ENCODE measurements at regions not wholly inside any gene's neighbourhood (a gene's known extent, or its start where the extent isn't known, plus 50 kb on each side); places are given as distances from the start of the nearest gene placed in this dataset.

DNA sequence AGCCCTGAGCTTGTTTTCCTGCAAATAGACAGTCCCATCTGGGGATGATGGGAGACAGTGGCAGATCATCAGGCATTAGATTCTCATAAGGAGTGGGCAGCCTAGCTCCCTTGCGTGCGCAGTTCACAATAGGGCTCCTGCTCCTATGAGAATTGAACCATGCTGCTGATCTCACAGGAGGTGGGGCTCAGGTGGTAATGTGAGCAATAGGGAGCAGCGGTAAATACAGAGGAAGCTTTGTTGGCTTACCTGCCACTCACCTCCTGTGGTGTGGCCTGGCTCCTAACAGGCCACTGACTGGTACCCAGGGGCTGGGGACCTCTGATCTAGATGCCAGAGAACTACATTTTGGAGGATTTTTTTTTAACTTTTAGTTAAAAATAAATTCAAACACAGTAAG is 434.8 kb upstream of the MKI67 start:
- DNase-seq (ENCODE audit: low spot score), result no peak

DNA sequence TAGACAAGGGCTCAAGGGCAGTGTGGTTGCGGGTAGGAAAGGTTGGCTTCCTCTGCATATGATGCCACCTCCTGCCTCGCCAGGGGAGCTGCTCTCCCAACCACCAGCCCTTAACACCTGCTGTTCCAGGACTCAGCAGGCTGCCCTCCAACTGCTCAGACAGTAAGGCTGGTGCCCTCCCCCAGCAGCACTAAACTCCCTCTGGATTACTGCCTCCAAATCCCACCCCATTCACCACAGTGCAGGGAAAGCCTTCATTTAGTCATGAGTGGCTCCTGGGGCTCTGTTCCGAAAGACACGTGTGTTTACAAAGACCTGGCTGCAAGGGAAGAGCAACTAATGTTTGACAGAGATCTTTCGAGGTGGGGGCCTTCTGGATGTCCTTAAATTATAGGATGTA is 437.2 kb upstream of the MKI67 start:
- no peak for DNase-seq (ENCODE audit: low spot score)

DNA sequence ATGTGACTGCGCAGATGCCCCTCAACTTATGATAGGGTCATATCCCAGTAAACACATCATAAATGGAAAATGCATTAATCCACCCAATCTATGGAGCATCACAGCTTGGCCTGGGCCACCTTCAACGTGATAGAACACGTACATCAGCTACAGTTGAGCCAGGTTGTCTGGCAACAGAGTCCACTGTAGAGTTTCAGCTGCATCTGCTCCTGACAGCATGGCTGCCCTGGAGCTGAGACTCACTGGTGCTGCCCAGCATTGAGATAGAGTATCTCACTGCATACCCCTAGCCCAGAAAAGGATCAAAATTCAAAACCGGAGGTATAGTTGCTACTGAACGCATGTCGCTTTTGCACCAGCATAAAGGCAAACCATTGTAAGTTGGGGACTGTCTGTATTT is 437.7 kb upstream of the MKI67 start:
- no peak for DNase-seq (ENCODE audit: low spot score)

DNA sequence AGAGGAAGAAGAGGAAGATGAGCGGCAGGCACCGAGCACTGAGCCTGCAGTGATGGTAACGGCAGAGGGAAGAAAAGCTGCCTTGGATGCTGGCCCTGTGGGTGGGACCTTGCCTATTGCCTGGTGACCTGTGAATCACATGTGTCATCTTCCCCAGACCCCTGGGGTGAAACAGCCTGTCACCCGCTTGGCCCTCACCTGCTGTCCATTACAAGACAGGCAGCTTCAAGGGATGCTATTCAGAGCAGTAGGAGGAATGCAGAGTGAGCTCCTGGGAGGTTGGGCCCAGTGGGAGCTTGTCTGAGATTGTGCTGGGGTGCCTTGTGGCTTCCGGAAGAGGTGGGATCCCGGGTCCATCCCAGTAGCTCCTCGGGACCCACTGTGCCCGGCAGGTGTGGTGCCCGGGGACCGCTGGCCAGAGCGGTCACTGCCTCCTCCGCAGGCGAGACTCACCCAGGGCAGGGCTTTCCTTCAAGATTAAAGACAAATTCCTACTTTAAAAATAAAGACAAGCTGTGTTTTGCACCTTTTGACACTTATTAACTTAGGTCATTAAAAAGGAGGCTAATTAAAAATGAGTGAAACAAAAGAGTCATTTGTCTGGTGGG is 440.2 kb upstream of the MKI67 start:
- no peak for DNase-seq (ENCODE audit: low spot score)

DNA sequence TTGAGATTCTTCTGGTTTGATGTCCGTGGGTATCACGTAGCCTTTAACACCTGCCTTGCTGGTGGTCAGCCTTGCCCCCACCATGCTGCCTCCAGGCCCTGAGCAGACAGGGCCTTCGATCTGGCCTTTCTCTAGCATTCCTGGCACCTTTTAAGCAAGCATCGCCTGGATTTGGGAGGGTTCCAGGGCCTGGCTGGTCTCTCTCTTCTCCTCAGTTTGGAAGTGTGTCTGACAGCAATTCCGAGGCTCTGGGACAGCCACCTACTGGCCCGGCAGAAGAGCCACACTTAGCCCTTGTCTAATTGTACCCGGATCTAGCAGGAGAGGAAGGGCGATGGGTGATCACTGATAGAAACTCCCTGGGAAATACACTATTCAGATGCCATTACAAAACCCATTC is 441.3 kb upstream of the MKI67 start:
- DNase-seq (ENCODE audit: low spot score), result no peak

DNA sequence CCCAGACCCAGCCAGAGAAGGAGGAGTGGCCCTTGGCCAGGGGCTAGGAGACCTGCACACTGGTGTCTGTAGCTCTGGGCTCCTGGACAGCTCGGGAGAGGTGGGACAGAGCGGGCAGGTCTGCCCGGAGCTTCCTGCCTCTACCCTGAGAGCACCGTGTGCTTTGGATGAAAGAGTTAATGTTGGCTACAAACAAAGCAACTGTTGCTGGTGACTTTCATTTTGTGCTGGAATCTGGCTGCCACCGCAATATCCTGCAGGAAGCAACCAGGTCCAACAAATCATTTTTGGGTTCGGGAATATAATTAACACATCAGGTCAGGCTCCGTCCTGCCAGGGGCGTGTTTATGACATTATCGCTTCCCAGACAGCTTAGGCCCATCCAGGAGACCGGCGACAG is 441.8 kb upstream of the MKI67 start:
- DNase-seq (ENCODE audit: low spot score), result no peak

DNA sequence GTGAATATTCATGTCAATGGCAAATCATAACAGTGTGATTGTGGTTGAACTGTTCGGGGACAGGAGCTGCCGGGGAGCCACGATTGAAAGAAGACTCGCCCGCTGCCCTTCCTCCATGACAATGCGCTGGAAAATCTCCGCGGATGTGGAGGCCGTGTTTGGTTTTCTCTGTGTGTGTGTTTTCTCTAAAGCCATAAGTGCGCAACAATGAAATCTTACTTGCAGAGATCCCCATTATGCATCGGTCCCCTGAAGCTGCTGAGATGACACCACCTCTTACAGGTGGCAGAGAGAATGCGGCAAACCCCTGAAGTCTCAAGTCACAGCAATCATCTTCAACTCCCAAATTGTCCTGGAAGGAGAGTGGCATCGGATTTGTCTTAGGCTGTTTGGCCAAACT is 442.3 kb upstream of the MKI67 start:
- DNase-seq (ENCODE audit: low spot score), result no peak

DNA sequence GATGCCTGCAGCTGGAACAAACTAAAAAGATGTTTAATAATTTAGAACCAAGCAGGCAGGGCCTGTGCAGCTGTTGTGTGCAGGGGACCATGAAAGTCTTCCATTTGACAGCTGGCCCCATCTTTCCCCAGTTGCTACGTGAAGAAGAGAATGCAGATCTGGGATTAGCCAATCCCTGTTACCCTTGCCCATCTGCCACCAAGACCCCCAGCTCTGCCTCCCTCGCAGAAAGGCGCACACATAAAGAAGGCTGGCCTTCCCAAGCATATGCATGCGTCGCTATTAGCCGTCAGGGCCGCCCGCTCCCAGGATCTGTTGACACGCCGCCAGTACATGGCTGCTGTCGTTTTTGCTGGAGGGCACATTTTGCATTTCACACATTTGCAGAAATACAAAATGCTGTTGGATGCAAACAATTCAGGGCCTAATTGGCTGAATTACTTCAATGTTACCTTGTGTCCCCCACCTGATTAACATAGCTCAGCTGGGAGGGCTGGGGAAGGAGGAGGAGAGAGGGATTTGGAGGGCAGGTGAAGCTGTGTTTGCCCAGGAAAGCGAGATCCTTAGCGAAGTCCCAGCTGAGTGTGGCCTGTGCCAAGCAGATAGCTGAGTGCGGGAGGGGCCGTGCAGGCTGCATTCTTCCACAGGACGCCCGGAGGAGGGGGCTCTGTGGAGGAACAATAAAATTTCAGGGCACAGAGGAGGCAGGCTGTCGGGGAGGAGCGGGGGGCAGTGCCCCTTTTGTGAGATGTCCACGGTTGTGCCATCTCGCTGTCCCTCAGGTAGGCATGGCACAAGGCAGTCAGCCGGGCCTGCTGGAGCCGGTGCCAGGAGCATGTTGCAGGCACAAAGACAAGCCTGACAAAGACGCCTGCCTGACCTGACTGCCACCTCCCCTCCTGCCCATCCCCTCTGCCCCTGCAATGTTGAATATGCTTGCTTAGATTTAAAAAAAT is 443.0 kb upstream of the MKI67 start:
- DNase-seq (ENCODE audit: low spot score), result no peak

DNA sequence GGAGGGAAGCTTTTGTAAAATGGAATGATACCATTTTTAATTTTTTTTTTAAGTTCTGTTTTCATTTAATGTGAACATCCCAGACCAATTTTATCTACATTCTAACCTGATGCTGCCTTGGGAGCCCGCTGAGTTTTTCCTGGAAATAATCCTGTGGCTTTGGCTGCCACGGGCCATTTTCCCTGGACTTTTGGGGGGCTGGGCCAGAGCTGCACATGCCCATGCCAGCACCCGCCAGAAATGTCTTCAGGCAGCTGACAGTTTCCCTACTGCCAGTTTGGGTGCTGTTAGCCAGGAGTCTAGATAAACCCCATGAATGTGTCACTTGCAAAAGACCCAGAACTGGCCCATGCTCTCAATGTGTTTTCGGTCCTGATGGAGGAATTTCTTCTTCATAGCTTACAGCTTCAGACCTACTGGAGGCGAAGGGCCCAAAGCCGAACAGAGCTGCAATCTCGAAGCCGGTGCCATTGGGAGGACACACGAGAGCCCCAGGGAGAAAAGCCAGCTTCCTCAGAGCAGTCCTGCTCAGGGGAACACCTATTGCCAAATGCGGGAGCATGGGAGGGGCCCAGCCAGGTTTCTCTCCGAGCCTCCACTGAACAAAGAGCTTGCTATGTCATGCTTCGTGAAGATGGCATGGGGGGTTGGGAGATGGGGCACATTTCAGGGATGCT is 444.2 kb upstream of the MKI67 start:
- DNase-seq (ENCODE audit: low spot score), result no peak

DNA sequence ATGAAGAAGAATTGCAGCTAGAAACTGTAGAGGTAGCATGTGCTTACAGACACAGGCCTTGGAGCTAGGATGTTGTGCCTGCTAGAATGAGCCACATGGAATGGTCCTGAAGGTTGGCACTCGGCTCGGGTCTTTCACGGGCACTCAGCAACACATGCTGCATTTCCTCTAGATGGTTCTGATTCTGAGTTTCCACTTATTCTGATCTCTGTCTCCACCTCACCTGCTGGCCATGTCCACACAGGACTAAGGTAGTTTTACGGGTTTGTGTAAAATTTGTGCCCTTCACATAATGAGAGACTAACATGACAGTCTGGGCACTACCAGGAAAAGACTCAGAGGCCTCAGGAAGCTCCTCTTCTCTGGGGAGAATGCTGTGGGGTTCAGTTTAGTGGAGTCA is 444.8 kb upstream of the MKI67 start:
- DNase-seq (ENCODE audit: low spot score), result no peak

DNA sequence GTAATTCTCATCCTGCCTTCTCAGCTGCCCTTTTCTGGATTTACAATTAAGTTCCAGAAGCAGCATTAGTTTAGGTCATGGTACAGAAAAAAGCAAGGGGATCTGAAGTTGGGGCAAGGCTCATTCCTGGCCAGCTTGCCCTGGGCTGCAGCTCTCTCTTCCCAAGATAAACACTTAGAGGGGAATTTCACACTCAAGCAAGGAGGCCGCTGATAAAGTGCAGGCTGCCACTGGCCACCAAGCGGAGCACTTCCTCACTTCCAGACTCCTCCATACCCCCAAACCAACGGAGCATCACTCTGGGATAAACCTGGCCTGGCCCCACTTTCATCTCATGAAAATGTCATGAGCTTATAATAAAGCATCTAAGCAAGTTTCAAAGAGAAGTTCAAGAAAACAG is 445.5 kb upstream of the MKI67 start:
- no peak for DNase-seq (ENCODE audit: low spot score)

DNA sequence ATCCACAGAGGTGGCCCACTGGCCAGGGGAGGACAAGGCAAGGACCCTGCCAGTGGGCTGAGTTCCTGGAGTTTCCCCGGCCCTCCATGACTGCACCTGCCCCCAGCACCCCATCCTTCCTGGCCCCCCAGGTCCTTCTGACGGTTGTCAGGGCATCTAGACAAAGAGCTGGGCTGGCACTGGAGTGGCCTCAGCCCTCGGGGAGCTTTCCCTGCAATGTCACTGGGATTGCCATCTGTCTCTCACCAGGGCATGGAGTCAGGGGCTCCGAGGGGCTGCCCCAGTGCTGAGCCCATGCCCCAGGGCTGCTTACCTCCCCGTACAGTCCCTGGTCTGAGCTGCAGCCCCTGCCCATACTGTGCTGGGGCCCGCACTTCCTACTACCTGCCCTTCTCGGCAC is 446.5 kb upstream of the MKI67 start:
- no peak for DNase-seq (ENCODE audit: low spot score)

DNA sequence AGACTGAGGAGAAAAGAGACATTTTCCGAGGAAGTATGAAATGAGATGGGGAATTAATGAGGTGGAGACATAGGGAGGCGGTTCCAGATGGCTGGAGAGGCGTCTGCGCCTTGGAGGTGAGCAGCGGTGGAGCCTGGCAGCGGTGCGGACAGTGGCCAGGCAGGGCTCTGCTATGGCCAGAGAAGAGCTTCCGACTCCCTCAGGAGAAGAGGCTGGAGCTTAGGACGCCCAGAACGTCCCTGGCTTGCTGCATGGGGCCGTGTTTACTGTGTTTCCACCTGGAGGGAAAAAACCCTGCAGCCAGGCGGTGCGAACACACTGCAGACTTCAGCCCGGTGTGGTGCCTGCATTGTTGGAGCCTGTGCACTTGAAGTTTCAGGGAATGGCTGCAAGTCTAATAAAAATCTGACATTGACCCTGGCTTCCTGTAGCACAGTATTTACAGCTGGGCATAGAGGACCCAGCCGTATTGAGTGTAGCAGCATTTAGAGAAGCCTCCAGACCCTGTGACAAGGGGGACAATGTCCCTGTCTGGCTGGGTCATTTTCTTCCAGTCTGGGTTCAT is 447.1 kb upstream of the MKI67 start:
- no peak for DNase-seq (ENCODE audit: low spot score)

DNA sequence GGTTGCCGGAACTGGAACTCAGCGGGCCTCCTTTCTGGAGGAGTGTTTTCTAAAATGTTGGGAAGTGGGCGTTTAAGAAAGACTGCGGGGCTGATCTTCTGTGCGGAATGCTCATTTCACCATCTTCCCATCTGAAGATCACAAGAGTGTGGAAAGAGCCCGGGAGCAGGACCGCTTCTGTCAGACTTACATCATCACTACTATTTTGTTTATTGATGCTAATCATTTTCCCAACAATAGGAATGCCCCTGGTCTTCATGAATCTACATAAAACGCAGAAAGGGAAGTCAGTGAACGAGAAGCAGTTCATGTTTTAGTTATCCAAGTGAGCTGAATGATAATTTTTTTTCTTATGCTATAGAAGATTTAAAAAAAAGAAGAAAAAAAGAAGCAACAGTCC is 447.8 kb upstream of the MKI67 start:
- no peak for DNase-seq (ENCODE audit: low spot score)

DNA sequence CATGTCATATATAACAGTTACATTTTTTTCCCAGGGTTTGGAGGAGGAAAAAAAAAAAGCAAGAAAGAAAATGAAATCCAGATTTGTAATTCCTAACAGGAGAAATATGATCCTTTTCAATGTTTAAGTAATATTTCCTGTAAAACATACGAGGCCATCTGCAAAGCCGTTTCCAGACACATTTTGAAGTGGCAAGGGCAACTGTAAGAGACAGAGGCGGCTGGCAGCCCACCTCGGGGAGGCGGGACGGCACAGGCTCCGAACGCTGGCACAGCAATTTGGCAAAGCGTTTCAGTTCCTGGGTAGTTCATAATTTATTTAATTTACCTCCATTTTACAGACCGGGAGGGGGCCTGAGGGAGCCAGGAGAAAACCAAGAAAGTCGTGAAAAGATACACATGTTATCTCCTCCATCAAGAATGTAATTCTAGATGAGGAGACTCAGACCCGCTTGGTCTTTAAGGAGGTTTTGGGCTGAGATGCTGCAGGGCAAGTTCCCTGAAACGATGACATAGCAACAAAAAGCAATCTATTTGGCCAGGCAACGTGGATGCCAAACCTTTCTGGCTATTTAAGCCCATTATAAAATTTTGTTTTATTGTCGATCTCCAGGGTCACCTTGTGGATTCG is 448.5 kb upstream of the MKI67 start:
- no peak for DNase-seq (ENCODE audit: low spot score)

DNA sequence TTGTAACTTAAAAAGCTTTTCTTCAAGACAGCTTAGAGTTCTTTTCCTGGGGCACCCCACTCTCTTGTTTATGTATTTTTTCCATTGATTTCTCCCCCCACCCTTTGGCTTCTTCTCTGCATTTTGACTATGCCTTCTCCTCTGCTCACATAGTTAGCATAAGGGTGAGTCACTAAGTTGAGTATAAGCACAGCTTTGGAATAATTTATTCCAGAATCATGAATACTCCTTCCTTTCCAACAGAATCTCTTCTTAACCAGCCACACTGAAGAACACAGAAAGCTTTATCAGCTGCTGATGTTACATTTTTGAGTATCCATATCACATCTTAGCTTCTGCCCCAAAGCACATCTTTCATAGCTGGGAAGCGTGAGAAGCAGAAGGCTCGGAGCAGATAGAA is 449.5 kb upstream of the MKI67 start:
- DNase-seq (ENCODE audit: low spot score), result no peak

DNA sequence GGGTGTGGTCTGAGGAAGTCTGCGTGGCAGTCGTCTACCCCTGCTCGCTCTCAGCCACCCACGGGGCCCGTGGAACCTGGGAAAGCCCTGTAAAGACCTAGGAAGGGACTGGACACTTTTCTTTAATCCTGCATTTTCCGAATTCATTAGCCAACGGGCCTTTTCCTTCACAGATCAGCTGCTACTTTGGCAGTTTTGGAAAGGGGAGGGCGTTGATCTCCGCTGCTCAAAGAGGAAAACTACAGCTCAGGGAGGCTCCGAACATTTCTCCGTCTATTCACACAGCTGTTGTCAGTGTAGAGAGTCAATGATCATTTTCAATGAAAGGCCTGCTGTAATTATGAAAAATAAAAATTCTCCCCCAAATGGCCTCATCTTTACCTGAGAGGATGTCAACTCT is 450.1 kb upstream of the MKI67 start:
- no peak for DNase-seq (ENCODE audit: low spot score)

DNA sequence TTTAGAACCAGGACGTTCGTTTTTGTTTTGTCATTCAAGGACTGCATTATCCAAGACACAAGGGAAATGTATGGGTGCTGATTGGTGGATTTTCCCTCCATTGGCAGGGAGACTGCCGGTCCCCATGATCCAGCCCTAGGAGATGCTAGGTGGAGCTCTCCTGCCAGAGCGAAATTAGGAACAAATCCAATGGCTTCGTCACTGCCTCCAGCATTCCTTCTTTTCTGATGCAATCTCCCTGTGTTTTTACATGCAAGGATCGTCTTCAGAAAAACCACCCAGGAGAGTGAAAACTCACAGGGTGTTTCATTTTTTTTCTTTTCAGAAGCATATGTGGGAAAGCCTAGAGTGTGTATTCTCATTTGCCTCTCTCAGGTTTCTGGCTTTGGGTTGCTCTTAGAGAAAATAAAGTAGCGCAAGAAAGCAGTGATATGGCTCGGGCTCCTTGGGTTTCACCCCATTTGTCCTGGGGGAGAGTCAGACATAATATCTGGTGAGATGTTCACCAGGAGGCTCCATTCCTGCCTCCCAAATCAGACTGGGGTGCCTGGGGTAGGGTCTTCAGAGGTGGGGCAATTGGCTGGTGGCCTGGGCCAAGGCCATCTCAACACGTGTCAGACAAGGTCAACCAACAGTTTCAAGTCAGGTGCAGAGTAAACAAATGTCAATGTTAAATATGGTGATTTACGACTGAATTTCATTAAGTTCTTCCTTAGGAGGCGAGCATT is 450.9 kb upstream of the MKI67 start:
- no peak for DNase-seq (ENCODE audit: low spot score)

DNA sequence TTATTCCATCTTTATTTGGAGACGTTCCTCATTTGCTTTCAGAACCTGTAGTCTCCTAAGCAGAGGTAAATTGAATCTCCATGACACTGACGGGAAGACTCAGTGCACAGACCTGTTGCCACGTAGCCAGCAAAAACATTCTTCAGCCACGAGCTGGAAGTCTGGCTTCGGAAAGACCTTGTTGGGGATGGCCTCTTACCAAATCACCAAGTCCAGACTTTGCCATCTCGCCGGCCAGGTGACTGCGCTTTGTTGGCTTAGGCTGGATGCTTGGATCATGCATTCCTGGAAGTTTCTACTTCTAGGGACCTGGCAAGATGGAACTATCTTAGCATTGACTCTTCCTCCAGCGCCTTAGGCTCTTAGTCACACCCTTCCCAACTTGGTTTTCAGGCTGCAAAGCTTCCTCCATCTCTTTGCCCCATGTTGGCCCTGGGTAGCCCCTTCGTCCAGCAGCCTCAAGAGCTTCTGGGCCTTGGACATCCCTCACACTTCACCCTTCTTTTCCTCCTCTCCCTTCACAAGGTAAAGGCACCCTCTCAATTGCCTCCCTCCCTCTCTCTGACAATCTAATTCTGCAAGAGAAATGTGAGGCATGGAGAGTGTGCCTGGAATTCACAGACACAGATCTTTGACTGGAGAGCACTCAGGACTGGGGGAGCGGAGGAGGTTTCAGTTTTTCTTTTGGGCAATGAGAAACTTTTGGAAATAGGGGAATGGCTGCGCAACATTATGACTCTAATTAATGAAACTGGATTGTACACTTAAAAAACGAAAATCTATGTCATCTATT is 451.9 kb upstream of the MKI67 start:
- DNase-seq (ENCODE audit: low spot score), result no peak

DNA sequence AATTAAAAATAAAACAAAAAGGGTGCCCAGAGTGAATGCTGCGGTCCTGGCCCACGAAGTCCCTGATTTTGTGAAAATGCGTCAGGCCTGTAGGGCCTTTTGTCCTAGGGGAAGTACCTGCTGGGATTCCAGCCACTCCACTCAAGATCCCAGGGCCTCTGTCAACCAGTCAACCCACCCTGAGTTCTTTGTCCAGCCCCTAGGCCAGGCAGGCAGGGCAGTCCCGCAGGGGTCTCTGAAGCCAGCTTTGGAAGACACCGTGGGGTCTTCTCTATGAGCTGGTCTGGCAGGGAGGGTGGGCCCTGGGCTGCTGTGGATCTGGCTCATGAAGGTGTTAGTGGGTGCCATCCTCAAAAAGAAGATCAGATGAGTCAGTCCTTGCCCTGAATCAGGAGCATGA is 452.5 kb upstream of the MKI67 start:
- no peak for DNase-seq (ENCODE audit: low spot score)

Measured in cerebellar cortex (tissue), 1 donor.